NCI-H2029 (cell line): ENCODE measurements at regions not wholly inside any gene's neighbourhood (a gene's known extent, or its start where the extent isn't known, plus 50 kb on each side); places are given as distances from the start of the nearest gene placed in this dataset.

Source experiments
- DNase-seq: peaks from one replicate; lab custom pipeline; 2025; lab: John Stamatoyannopoulos, UW

DNA sequence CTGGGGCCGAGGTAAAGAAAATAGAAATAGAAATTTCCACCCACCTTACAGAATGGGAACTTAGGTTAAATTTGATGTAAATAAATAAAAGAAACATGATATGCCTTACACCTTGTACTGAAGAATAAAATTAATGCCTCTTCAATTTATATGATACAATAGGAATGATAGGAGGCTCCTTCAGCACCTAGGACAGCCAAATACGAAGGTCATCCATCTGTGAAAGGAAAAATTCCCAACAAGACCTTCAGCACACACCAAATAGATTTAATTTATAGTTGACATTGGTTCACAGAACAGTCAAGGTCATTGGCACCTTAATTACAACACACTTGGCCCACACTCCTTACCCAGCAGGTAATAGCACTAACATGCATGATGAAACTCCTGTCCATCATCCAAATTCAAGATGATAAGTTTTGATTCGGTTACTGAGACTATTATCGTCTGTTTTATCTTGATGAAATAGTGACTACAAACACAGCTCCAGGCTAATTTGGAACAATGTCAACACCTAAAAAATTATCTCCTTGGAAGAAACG lies 250.9 kb downstream of the SNX13 start:
- DNase-seq, result no peak

DNA sequence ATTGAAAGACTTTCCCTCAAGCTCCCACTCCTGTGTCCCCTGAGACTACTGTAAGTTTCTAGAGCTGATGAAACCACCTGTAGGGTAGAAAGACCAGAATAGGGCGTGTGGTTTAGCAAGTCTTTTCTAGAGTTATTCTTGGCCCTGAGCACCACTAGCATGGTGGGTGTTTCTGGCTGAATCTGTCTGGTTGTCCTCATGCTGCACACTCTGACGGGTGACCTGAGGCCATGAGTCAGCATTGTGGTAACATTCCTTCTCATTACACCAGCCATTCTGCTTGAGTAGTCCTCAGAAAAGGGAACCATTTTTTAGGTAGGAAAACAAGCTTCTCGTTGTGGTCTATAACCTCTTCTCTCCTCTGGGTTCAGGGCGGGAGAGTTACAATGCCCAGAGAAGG lies 250.3 kb downstream of the SNX13 start:
- no peak for DNase-seq

DNA sequence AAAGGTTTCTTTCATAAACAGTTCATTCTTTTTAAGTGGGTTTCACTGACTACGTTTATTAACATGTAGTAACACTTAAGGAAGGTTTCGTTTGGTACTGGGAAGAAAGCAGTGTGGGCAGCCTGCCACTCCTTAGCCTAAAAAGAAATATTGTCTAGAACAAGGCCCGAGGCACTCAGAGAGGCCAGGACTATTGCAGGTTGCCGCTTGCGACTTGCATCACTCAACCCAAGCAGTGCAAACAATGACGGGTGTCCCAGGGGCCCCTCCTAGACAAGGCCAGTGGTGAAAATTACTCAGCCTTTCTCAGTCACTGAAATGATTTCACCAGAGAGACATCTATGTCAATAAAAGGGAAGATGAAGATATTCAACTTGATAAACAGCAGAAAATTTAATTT lies 243.9 kb downstream of the SNX13 start:
- no peak for DNase-seq

DNA sequence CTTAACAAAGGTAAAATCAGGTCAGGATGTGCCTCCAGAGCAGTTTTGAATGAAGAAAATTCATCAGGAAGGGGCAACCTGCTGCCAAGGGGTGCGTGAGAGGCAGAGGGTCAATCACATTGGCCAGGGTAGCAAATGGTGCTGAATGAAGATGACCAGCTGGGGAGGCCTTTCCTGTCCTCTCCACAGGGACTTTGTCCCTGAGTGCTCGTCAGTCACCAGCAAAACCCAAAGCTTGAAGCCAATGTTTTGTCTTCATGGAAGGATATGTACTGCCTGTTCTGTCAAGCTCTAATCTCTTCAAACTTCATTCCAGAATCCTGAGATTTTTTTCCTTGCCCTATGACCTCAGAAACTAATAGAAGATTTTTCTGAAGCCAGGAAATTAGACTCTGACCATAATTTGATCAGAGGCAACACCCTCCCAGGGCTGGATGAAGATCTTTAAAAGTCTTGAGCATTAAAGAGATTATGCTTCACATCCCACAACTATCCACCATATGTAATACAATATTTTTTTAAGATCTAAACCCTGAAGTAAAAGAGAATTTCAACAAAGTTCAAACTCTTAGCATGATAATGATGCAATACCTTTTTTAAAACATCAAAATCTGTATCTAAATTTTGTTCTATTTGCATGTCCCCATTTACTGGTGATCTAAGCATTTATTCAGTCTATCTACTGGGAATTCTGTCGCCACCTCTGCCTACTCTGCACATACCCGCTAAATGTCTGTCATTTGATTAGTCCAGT lies 243.0 kb downstream of the SNX13 start:
- DNase-seq, result no peak

DNA sequence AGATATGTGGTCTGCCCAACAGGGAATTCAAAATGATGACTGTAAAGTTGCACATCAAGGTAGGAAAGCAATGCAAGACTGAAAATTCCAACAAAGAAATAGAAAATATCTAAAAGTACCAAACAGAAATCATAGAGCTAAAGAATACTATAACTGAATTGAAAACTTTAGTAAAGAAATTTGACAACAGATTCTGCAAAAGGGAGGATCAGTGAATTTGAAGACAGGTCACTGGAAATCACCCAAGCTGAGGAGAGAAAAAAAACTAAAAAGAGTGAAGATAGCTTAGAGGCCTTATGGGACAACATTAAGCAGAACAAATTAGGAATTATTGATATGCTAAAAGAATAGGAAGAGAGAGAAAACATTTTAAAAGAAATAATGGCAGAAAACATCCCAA lies 240.6 kb downstream of the SNX13 start:
- DNase-seq, result no peak

DNA sequence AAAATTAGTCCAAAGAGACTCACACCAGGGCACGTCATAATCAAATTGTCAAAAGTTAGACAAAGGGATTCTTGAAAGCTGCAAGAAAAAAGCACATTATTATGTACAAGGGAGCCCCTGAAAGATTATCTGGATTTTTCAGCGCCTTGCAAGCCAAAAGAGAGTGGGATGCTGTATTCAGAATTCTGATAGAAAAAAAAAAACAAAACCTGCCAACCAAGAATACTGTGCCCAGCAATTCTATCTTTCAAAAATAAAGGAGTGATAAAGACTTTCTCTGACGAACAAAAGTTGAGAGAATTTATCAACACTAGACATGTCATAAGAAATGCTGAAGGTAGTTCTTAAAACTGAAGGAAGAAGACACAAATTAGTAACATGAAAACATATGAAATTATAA lies 240.2 kb downstream of the SNX13 start:
- no peak for DNase-seq

DNA sequence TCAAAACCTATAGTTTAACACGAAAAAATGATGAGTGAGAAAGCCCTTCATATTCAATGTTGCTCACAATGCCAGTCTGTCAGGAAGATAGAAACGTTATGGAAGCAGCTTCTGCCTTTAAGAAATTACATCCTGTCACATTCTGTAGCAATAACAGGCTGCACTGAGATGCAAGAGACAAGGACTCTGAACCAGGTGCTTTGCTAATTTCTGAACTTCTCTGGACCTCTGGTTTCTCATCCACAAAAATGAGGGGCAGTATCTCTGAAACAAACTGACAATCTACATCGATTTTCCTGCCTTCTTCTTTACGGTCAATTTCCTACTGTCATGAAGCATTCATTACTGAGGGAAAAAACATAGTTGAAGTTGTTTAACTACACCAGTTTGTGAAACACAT lies 234.0 kb downstream of the SNX13 start:
- DNase-seq, result no peak

DNA sequence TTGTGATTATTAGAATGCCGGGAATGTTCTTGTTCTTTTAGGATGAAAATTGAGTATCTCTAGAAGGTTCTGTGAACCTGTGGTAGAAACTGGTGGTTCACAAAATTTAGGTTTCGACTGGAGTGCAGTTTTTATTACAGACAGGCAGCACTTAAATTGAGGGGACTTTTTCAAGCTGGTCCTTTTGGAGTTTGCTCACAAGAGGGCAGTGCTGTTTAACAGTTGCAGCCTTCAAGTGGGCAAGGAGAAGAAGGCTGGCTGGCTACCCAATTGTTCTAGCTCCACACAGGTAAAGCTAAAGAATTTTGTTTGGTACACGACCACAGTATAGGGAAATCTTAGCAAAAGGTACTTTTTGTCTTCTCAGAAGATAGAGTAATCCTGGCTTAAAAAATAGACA lies 233.6 kb downstream of the SNX13 start:
- DNase-seq, result peak; percentile 0

DNA sequence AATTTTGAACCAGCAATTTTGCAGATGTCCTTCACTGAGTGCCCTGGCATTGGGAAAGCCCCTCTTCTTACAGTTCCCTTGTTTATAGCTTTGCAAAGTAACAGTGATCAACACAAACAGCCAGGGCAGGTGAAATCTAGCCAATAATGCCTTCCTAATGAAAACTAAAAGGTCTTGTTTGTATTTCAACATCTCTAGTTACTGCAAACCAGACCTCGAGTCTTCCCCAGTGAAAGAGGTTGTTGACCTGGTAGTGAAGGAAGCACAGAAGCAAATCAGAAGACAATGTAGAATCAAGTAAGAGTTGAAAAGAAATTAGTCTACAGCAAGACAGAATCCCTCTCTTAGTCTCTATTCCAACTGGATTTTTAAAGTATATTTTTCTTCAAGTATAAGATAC lies 231.2 kb downstream of the SNX13 start:
- no peak for DNase-seq

DNA sequence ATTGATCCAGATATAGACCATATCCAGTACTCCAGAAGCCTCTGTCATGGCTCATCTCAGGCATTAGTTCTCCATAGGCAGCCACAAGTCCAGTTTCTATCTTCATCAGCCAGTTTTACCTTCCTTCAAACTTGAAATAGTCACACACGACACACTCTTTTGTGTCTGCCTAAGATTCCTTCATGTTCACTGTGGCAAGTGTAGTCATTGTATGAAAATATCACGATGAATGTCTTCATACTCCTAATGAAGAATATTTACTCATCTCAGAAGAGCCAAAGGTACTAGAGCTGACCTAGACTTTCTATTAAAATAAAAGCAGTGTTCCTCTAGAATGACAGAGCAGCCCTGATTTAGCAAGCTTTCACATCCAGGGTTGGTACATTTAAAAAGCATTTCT lies 230.7 kb downstream of the SNX13 start:
- DNase-seq, result no peak

DNA sequence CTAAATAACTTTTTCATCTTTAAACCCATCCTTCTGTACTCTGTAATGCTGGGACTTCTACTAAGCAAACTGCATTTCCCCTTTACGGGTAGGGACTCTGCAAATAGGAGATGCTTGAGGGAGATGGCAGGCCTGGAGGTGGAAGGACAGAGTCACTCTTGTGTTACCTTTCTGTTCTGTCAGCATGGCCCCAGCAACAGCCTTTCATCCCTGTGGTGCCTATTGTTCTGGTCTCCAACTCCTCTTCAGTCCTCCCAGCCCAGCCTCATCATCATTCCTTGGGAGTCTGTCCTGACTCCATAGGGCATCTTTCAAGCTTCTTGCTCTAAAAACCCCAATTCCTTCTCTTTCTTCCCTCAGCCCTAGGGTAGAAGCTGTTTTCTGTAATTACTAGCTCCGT lies 230.0 kb downstream of the SNX13 start:
- DNase-seq, result no peak

DNA sequence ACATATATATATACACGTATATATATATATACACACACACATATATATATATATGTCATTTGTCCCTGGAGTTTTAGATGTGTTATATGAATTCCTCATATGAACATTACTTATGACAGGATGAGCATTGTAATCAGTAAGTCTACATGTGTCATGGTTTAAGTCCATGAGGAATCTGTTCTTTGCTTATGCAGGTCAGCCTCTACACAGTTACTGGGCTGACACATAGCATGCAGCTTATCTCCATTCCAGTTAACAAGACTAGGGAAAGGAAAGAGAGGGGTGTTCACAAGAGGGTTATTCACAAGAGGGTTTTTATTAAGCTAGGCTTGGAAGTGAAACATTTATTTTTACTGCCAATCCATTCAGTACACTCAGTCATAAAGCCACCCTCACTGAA lies 226.7 kb downstream of the SNX13 start:
- DNase-seq, result no peak

DNA sequence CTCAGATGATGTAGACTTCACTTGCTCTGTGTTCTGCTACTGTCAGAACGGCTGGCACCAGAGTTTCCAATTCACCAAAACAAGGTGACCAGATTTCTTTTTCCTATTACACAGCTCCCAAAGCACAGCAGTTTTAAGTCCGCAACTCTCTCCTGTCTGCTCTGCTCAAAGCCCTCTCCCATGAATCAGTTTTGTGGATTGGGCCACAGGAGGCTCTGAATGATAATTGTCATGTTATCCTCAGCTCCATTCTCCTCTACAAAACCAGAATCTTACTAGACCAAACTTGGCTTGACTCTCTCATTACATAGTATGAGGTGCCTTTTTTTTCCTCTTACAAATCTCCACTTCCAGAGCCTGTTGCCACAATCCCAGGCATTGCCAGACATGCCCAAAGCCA lies 223.5 kb downstream of the SNX13 start:
- DNase-seq, result no peak

DNA sequence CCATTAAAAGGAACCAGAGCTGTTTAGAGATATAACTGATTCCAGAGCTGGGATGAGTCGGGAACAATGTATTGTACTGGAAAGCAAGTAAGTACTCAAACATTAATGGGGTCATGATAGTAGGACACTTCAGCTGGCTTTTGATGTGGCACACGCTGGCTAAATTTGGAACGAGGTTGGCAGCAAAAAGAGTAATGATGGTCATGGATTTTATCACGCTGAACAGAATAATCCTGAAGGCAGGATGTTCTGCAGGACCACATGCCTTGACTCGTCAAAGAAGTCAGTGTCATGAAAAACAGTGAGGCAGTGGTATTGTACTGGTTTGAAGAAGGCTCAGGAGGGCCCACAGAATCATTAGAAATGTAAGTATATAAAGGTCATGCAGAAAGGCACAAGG lies 220.3 kb downstream of the SNX13 start:
- no peak for DNase-seq

DNA sequence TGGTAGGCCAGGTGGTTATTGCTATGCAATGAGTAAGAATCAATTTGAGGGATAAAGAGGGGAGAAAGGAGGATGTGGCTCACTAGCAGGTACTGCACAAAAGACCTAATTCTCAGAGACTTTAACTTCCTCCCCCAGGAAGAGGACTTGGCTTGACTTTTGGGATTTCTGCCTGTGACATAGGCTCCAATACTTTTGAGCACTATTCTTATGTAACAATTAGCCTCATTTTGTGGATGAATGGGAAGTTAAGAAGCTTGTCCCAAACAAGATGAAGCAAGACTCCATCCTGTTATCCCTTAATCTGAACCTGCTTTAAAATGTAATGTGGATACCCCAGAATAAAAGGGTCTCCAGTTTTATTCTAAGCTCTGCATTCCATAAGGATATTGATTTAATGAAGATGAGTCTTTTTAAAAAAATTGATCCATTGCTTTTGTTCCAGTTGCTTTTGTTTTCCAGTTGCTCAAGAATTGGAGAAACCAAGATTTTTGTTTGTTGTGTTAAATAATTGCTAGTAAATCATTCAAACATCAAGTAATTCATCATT lies 218.5 kb downstream of the SNX13 start:
- no peak for DNase-seq

DNA sequence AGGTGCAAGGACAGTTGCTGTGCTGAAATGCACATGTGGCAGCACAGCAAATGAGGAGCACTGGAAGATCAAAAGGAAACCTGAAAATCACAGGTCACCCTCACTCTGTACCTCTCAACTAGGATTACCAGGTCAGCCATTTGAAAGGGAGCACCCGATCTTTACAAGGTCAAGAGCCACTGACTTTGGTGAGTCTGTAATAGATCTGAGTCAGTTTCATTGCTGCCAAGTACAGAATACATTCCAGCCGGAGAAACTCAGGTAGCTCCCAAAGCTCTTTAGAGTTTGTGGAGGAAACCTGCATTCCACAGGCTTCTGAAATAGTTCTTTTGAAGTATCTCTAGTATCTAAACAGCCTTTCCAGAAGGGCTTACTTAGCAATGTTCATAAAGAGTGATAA lies 217.5 kb downstream of the SNX13 start:
- no peak for DNase-seq

DNA sequence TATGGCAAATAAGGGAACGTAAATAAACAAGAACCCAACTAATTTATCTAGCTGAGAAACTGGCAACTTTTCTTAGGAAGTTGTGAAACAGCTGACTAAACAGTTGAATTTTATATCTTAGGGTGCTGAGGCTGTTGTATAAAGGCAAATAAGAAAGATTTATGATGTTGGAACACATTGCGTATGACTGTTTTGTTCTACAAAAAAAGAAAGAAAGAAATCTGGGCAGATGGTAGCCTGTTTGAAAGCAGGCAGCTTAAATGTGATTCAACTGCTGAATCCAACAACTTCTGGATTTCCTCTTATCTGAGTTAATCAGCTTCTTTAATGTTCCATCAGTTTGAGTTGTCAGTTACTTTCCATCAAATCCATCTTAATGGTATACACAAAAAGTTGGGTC lies 214.5 kb downstream of the SNX13 start:
- no peak for DNase-seq

DNA sequence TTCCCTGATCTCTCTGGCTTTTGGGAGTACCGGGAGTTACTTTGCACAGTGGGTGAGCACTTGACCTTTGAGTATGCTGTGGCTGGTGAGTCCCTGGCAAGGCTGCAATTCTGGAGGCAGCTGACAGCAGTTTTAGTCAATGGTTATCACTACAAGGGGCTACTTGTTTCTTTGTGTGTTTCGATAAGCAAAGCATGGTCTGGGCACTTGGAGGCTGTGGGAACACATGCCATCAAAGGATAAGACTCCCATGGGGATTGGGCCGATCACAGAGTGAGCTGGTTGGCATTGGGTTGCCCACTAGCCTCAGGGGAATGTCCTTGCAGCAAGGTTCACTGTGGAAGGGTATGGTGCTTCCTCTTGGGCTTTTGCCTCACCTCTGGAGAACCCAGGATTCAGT lies 208.2 kb downstream of the SNX13 start:
- no peak for DNase-seq
